ENCODE measurements at regions not wholly inside any gene's neighbourhood (a gene's known extent, or its start where the extent isn't known, plus 50 kb on each side); places are given as distances from the start of the nearest gene placed in this dataset.
A peak's percentile ranks its signal among the peaks of the same experiment; 100 is the strongest.
"Not testable (repeated sequence)": the region's sequence is repeated elsewhere in the genome, so short reads cannot be mapped to it uniquely, and the experiment has no call there.

GRCh38 chr1:118481126-118481525 lies 296.1 kb upstream of the SPAG17 start:
- no peak overlapping the region for H3K4me3 ChIP-seq (ENCODE audit: low read length)
- no peak for DNase-seq (ENCODE audit: low read depth)
- no peak for TF ChIP-seq CTCF (conservative IDR thresholded peaks at IDR 0.05; ENCODE audit: low read length)

GRCh38 chr1:118479351-118479750 lies 294.3 kb upstream of the SPAG17 start:
- no peak for TF ChIP-seq CTCF (conservative IDR thresholded peaks at IDR 0.05; ENCODE audit: low read length)
- DNase-seq (ENCODE audit: low read depth), result no peak
- no peak overlapping the region for H3K4me3 ChIP-seq (ENCODE audit: low read length)

- DNase-seq (ENCODE audit: low read depth), result no peak
- TF ChIP-seq CTCF (conservative IDR thresholded peaks at IDR 0.05; ENCODE audit: low read length), result no peak
- no peak overlapping the region for H3K4me3 ChIP-seq (ENCODE audit: low read length)
These were observed 288.8 kb upstream of the SPAG17 start for GRCh38 chr1:118473825-118474224.

- H3K4me3 ChIP-seq (ENCODE audit: low read length); DNase-seq (ENCODE audit: low read depth): not testable (repeated sequence)
These were observed 279.4 kb upstream of the SPAG17 start for GRCh38 chr1:118464460-118464859.

- peak; percentile 1 for DNase-seq (ENCODE audit: low read depth)
- H3K4me3 ChIP-seq (ENCODE audit: low read length), result no peak overlapping the region
- peak; percentile 44 for TF ChIP-seq CTCF (conservative IDR thresholded peaks at IDR 0.05; ENCODE audit: low read length)
These were observed 276.1 kb upstream of the SPAG17 start for GRCh38 chr1:118461154-118461553.

- TF ChIP-seq CTCF (conservative IDR thresholded peaks at IDR 0.05; ENCODE audit: low read length), result no peak
- no peak for DNase-seq (ENCODE audit: low read depth)
These were observed 274.8 kb upstream of the SPAG17 start for GRCh38 chr1:118459871-118460270.

GRCh38 chr1:118453856-118454255 lies 268.8 kb upstream of the SPAG17 start:
- not testable (repeated sequence) for H3K4me3 ChIP-seq (ENCODE audit: low read length); DNase-seq (ENCODE audit: low read depth)

More at GRCh38 chr1:118459871-118460270, 274.8 kb upstream of the SPAG17 start:
- no peak overlapping the region for H3K4me3 ChIP-seq (ENCODE audit: low read length)

- no peak overlapping the region for H3K4me3 ChIP-seq (ENCODE audit: low read length)
- TF ChIP-seq CTCF (conservative IDR thresholded peaks at IDR 0.05; ENCODE audit: low read length), result no peak
- no peak for DNase-seq (ENCODE audit: low read depth)
These were observed 260.1 kb upstream of the SPAG17 start for GRCh38 chr1:118445156-118445555.

Measured in AG10803 (cell line).